NCI-H526 treated with DMSO at 0.1 percent for 48 hours (cell line): ENCODE measurements at regions not wholly inside any gene's neighbourhood (a gene's known extent, or its start where the extent isn't known, plus 50 kb on each side); places are given as distances from the start of the nearest gene placed in this dataset.
A peak's percentile ranks its signal among the peaks of the same experiment; 100 is the strongest.

Experiments used
- DNase-seq: peaks from one replicate; lab custom pipeline; 2025; lab: John Stamatoyannopoulos, UW

DNA sequence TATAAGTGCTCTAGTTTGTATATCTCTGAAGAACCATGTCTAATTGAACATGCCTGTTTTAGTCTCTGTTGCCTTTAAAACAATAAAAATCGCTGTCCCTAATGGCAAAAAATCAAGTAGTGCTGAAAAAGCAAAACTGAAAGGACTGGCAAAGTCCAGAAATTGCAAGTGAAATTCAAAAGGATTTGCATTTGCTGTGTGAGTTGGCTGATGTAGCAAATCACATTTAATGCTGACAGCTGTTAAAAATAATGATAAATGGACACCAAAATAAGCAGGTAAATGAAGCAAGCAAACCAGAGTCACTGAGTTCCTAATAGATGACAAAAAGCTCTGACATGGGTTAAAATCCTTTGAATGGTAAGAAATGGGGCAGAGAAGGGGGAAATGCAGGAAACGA lies 874.1 kb downstream of the GRM8 start:
- DNase-seq = no peak

DNA sequence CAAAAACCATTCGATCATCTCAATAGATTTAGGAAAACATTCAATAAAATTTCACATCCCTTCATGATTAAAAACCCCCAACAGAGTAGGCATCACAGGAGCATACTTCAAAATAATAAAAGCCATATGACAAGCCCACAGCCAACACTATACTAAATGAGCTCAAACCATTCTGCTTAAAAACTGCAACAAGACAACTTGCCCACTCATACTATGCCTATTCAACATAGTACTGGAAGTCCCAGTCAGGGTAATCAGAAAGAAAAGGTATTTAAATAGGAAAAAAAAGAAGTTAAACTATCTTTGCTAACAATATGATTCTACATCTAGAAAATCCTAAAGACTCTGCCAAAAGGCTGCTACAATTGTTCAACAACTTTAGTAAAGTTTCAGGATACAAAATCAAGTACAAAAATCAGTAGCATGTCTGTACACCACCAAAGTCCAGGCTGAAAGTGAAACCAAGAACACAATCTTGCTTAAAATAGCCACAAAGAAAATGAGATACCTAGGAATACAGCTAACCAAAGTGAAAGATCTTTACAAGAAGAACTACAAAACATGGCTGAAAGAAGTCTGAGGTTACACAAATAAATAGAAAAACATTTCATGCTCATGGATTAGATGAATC lies 882.6 kb downstream of the GRM8 start:
- no peak for DNase-seq

DNA sequence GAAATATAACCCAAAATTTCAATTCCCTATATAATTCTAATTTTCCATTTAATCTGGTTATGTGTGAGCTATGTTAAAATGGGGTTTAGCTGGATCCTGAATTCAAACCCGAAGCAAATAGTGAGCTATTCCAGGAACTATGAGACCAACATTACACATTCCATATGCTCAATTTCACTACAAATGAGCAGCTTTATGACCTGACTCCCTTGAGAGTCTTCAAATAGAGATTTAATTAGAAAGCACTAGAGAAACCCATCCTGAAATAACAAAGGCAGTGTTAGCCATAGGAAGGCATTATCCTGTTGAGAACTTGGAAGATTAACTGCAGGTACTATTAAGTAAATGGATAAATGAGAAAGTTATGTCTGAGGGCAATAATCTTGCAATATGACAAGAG lies 890.0 kb downstream of the GRM8 start:
- peak; percentile 12 for DNase-seq

DNA sequence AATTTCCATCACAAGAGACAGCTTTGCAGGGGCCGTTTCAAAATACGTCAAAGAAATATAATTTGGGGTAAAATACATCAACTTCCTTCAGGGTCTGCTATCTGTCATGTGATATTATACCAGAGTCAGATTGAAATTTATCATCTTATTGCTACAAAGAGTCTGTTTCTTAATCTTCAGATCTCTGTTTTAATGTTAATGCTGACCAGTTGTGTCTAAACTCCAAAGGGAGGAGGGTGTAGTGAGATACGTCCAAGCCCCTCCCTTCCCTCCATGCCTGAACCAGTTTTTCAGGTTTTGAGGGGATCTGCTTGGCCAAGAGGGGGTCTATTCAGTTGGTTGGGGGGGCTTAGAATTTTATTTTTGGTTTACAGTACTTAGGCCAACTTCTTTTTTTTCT lies 891.6 kb downstream of the GRM8 start:
- no peak for DNase-seq

DNA sequence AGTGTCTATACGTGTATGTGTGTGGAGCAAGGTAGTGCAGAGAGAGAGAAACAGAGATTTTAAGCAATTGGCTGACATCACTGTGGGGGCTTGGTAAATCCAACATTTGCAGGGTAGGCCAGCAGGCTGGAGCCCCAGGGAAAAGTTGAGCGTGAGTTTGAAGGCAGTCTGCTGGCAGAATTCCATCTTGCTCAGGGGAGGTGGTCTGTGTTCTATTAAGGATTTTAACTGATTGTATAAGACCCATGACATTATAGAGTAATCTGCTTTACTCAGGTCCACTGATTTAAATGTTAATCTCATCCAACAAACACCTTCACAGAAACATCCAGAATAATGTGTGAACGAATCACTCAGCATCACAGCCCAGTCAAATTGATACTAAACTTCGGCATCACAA lies 912.9 kb downstream of the GRM8 start:
- no peak for DNase-seq

DNA sequence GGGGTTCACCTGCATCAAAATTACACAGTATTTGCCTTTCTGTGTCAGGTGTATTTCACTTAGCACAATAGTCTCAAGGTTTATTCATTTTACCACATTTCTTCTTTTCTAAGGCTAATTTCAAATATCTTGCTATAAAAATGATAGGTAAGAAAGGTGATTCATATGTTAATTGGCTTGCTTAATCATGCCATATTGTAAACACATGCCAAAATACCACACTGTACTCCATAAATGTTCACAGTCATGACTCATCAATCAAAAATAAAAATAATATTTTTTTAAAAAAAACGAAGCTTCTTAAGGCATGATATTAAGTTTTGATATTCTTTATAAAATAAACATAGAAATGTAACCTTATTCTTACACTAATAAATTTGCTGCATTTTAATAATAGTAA lies 947.1 kb downstream of the GRM8 start:
- DNase-seq = no peak

DNA sequence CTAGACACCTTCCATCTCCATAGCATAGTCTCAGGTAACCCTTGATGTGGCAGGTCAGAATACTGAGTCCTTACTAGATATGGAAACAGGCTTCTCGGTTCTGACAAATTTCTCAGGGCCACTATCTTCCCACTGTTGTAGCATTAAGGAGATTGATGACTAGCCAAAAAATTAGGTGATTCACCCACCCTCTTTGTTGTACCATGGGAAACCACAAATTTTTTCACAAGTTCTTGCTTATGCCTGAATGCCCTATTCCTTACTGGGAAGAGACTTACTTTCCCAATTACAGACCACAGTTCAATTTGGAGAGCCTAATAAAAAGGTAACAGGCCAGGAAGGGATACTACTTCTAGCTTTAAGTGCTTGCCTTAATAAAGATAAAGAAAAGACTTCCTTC lies 948.8 kb downstream of the GRM8 start:
- DNase-seq = no peak

DNA sequence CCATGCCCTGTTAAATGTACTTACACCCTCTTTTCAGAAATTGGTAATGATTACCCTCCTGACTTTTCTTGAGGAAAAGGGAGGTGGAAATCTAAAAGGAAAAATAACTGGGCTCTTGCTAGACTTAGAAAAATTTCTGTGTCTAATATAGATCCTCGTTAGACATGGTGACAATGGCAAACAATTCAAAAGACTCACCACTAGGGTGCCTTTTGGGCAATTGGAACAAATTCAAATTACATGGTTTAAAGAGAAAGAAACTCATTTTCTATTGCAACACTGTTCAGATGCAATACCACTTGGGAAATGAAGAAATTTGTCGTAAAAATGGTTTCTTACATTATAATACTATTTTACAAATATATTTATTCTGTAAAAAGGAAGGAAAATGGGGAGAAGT lies 950.1 kb downstream of the GRM8 start:
- peak; percentile 58 for DNase-seq

DNA sequence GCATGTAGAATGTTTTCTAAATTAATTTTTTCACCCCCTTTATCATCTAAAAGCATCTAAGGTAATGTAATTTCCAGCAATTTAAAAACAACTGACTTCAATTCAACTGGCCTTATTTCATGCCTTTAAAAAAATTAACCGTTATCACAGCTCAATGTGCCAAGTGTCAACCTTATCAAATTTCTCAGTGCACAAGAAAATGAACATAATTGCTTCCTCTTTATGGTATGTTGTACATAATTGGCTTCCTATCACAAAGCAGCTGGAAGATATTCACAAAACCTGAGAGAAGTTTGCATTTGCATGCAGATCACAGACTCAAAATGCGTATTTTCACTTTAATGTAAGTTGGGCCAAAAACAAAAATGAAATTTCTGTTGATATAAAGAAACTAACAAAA lies 966.4 kb downstream of the GRM8 start:
- DNase-seq = no peak

DNA sequence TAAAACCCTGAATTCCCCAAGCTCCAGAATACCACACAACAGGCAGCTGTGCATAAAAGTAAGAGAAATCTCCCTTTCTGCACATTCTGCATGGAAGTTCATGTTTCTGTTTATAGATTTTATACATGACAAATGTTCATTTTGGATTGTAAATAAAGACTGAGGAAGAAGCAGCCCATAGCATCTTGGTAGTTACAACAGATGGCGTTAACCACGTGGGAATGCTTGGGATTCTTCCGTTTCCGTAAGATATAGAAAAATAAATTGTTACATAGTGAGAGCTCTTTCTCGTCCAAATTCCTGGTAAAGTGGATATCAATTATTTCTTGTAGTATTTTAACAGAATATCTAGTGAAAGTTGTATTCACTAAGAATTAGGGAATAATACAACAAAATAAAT lies 1016.5 kb downstream of the GRM8 start:
- DNase-seq = no peak

DNA sequence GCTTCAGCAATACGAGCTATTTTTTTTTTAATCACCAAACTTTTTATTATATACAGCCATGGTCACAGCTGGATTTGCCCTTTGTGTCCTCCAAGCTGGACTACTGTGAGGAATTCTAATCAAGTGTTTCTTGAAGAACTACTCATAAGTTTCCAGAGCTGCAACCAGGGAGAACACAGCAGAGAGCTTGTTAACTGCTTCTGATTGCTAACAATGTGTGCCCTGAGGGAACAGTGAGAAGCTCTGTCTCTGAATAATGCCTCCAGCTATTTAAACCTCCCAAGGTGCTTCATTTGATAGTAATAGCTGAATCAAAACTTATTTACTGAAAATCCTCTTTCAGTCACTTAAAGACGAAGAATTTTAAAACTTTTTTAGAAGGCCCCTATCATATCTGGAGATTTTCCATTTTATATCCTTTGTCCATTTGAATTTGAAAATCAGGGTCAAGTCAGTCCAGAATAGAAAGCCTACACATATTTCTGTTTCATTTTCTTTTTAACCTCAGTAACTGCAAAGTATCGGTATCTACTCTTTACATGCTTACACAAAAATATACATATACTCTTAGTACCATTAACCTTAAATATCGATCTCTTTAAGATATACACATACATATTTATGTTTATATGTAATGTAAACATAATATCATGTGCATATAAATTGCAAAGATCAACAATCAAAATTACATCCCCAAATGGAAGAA lies 1024.2 kb downstream of the GRM8 start:
- no peak for DNase-seq

DNA sequence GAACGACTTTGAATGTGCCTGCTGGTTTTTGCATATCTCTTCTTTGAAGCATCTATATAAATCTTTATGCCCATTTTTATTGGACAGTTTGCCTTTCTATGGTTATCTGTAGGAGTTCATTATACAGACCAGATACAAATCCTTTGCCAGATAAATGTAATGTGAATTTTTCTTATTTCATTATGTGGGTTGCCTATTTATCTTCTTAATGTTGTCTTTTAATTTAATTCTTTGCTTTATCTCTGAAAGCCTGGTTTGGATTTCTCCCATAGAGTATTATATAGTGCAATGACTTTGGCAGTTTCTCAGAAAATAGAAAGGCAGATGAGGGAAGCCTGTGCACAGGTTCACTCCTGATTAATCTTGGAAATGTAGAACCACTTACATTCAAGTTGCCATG lies 1025.1 kb downstream of the GRM8 start:
- no peak for DNase-seq

DNA sequence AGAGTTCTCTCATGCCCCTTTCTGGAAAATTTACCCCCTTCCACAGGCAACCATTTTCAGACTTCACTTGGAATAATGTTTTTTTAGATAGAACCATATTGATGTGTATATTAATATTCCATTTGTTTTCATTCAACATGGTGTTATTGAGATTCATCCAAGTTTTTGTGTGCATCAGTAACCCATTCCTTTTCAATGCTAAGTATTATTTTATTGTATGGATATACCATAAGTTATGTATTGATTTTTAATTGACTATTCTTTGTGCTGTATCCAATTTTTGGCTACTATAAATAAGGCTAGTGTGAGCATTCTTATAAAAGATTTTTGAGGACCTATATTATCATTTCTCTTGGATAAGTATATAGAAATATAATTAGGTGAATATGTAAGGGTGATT lies 1025.7 kb downstream of the GRM8 start:
- no peak for DNase-seq

DNA sequence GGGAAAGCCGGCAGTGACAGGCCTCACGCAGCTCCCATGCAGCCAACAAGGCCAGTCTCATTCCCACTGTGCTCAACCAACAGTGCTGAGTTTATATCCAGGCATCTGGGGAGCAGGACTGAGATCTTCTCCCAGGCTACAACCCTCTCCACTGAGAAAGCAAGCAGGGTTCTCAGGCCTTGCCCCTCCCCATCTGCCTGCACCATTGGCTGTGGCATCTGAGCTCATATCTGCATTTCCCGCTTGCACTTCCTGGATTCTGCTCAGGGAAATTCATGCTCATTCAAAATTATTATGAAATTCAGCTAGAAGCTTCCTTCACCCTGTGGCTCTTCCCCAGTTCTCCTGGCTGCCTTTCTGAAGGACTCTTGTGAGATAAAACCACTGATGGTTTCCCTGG lies 1029.0 kb downstream of the GRM8 start:
- DNase-seq = no peak

DNA sequence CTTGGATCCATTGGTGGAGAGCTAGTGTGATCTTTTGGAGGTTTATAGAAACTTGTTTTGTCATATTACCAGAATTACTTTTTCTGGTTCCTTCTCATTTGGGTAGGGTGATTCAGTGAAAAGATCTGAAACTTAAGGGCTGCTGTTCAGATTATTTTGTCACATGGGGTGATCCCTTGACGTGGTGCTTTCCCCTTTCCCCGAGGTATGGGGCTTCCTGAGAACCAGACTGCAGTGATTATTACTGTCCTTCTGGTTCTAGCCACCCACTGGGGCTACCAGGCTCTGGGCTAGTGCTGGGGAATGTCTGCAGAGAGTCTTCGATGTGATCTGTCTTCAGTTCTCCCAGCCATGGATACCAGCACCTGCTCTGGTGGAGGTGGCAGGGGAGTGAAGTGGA lies 1030.0 kb downstream of the GRM8 start:
- no peak for DNase-seq

DNA sequence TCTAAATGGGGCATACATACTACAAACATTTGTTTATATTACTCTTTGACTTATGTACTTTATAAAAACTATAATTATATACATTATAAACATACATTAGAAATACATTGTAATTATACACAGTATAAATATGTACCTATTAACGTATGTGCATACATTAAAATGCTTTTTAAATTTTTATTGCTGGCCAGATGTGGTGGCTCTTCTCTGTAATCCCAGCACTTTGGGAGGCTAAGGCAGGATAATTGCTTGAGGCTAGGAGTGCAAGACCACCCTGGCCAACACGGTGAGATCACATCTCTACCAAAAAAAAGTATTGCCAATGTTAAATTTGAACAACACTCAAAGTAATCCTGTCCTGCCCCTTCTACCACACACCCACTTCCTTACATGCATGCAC lies 1037.0 kb downstream of the GRM8 start:
- no peak for DNase-seq

DNA sequence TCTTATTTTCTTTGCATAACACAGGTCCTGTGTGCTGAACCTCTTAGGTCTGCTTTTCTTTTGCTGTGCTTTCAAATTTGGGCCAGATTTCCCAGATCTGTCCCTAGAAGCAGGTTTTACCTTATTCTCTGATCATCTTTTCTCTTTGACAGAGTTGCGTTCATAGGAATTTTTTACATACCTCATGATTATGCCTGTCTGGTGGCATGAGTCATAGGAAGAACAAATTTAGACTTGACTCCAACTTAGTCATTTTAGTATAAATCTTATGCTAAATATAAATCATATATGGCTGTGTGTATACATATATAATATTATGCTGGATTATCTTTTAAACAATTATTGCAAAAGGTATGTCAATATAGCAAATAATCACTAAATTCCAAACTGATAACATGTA lies 1038.9 kb downstream of the GRM8 start:
- DNase-seq = no peak

DNA sequence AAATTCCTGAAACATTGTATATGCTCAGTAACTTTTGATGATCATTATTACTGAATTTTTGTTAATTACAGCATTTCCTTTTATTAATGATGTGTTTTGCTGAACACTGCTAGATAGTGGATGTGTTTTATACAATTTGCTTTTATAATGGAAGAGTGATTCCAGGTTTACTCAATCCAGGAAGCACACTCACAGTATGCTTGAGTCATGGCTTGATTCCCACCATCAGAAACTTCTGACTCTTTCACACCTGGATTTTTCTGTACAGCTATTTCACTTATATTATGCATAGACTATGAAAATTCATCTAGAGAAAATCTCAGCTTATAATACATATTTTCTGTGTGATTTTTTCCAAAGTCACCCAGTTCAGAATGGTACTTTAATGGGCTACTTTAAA lies 1040.9 kb downstream of the GRM8 start:
- no peak for DNase-seq

DNA sequence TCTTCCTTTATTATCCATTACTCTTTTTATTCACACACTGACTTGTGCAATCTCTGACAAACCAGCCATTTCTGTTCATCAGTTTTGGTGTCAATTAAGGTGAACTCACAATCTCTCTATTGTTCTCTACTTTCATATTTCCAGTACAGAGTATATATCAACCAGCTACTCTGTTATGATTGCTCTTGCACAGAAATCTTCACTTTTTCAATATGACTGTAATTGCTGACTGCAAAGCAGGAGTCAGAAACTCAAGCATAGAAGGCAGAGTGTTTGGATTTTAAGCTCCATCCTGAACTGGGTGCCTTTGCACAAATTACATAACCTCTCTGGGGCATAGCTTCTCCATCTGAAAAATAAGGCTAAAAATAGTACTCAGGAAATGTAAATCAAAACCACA lies 1042.0 kb downstream of the GRM8 start:
- DNase-seq = no peak

DNA sequence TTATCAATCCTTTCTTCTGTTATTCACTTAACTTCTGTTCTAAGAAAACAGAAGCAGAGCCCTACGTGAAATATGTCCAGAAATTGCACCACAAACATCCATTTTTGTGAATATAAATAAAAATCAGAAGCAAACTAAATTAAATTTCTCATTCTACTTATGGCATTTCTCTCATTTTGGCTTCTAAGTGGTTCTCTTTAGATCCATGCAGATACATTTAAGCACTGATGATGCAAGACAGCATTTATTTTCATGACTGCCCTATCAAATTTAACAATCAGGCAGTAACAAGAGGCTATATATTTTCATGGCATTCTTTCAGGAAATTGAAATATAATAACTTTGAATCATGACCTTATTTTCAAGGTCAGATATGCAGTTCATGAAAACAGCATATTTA lies 1049.6 kb downstream of the GRM8 start:
- DNase-seq = no peak

DNA sequence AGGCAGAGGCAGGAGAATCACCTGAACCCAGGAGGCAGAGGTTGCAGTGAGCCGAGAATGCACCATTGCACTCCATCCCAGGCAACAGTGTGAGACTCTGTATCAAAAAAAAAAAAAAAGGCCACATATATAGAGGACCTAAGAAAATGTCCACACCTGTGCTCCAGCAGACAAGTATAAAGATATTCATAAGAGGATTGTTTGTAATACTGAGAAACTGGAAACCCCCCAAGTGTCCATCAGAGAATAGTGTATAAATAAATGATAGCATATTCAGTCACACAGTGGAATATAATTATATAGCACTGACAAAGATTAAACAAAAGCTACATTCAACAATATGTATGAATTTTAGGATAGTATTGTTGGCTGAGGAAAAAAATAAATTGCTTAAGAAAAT lies 1050.6 kb downstream of the GRM8 start:
- DNase-seq = no peak

DNA sequence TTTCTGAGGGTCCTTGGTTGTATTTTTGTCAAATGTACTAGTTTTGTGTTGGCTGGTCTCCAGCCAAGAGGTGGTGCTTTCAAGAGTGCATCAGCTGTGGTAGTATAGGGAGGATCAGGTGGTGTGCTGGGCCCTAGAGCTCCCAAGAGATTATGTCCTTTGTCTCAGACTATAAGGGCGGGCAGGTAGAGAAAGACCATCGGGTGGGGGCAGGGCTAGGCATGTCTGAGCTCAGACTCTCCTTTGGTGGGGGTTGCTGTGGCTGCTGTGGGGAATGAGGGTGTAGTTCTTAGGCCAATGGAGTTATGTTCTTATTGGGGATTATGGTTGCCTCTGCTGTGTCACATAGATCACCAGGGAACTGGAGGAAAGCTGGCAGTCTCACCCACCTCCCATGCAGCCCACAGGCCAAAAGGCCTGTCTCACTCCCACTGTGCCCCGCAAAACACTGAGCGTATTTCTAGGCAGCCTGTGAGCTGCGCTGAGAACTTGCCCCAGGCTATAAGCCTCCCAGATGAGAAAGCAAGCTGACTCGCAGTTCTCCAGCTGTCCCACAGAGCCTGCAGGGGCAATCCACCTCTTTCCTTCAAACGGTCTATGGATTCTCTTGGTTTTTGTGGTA lies 1066.7 kb downstream of the GRM8 start:
- DNase-seq = no peak

DNA sequence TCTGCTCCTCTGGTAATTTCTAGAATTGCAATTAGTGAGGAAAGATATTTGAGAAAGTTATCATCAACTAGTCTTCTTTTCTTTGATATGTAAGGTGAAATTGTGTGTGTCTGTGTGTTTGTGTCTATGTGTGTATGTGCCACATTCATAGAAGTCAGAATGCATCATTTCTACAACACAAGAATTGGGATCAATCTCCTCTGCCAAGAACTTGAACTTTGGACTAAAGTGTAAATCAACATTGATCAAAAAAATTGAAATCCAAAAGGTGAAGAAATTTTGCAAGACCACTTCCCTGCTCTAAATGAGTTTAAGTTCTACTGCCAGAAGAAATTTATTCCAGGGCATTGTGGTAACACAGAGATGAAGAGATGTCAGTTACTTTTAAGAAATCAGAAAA lies 1072.8 kb downstream of the GRM8 start:
- DNase-seq = no peak

DNA sequence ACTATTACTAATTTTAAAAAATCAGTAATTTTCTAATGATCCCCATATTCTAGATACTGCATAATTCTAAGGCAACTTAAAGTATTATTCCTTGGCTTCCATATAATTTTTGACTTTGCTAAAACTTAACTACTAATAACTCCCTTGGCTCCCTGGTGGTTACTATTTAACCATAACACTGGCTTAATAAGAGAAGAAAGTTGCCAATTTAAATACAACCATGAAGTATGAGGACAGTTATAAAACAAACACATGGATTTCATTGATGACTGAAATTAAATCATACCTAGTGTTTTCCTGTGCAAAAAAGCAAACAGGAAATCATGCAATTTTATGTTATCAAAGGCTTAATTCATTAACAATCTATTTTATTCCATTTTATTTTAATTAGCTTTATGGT lies 1073.9 kb downstream of the GRM8 start:
- no peak for DNase-seq
